ENCODE measurements at regions not wholly inside any gene's neighbourhood (a gene's known extent, or its start where the extent isn't known, plus 50 kb on each side); places are given as distances from the start of the nearest gene placed in this dataset.

DNA sequence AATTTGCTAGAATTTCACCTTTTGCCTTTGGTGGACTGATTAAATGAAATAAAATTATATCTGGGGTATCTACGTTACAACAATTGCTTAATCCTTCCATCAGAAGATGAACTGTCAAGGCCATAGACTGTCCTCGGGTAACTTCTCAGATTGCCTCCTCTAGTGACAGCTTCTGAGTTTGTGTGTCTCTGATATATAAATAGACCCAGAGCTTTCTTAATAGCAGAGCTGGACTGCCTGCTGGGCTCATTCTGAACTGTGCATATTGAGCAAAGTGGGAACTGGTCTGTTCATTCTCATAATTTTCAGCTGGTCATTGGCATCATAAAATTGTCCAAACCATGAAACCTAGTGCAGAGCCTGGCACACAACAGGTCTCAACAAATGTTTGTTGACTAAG is 99.1 kb upstream of the GRAMD1B start:
- Mint-ChIP-seq H3K4me1 (peaks cover 9% of the 10 kb centered on the region), H3K27me3 (ENCODE audit: low read depth) (no peaks in the 10 kb centered on the region), H3K4me3 (no peak overlapping the region), H3K36me3 (no peaks in the 10 kb centered on the region), H3K9me3 (peaks cover 4% of the 10 kb centered on the region), H3K27ac (no peak overlapping the region)
- DNase-seq (ENCODE audit: low spot score in 2 of 2, unreplicated experiment in 2 of 2): no peak
- no peak for TF ChIP-seq CTCF (IDR thresholded peaks at IDR 0.05; ENCODE audit: unreplicated experiment)

GRCh38 chr11:123330471-123330870 is 99.6 kb upstream of the GRAMD1B start:
- H3K4me1 Mint-ChIP-seq: peaks cover 9% of the 10 kb centered on the region
- no peak overlapping the region for H3K4me3 Mint-ChIP-seq
- H3K9me3 Mint-ChIP-seq: peaks cover 2% of the 10 kb centered on the region
- H3K27ac Mint-ChIP-seq: no peak overlapping the region
- DNase-seq (ENCODE audit: low spot score in 2 of 2, unreplicated experiment in 2 of 2): no peak
- no peaks in the 10 kb centered on the region for H3K36me3 Mint-ChIP-seq
- no peak for TF ChIP-seq CTCF (IDR thresholded peaks at IDR 0.05; ENCODE audit: unreplicated experiment)
- no peaks in the 10 kb centered on the region for H3K27me3 Mint-ChIP-seq (ENCODE audit: low read depth)

GRCh38 chr11:123330071-123330470 is 100.0 kb upstream of the GRAMD1B start:
- no peak for TF ChIP-seq CTCF (IDR thresholded peaks at IDR 0.05; ENCODE audit: unreplicated experiment)
- DNase-seq (ENCODE audit: low spot score in 2 of 2, unreplicated experiment in 2 of 2): no peak
- H3K4me3 Mint-ChIP-seq: no peak overlapping the region
- no peak overlapping the region for H3K27ac Mint-ChIP-seq
- no peaks in the 10 kb centered on the region for H3K36me3 Mint-ChIP-seq
- H3K27me3 Mint-ChIP-seq (ENCODE audit: low read depth): no peaks in the 10 kb centered on the region
- H3K9me3 Mint-ChIP-seq: no peaks in the 10 kb centered on the region
- peaks cover 9% of the 10 kb centered on the region for H3K4me1 Mint-ChIP-seq

DNA sequence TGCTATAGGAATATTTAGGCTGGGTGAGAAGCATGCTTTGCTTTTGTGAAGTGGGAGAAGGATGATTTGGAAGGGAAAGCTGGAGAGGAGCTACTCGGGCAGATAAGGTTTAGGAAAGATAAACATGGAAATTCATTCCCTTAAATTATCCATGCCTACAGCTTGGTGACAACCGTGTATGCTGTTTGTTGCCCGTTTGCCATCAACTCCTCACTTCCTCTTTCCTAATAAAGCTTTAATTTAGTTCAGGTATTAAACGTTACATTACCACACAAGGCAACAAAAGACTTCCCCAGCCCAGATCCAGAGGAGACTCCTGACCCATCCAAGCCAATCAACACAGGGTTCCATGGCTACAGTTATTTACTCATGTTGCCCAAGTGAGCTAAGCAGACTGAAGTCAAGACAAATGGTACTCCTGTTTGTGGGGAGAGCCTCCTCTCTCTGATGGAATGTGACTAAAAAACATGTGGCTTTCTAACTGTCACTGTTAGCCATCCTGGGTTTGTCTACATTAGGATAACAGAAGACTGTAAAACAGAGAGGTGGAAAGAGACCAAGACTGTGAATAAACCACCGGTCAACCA is 101.7 kb upstream of the GRAMD1B start:
- no peaks in the 10 kb centered on the region for H3K9me3 Mint-ChIP-seq
- H3K27ac Mint-ChIP-seq: no peak overlapping the region
- H3K4me3 Mint-ChIP-seq: no peak overlapping the region
- H3K27me3 Mint-ChIP-seq (ENCODE audit: low read depth): no peaks in the 10 kb centered on the region
- DNase-seq (ENCODE audit: low spot score in 2 of 2, unreplicated experiment in 2 of 2): no peak
- no peak for TF ChIP-seq CTCF (IDR thresholded peaks at IDR 0.05; ENCODE audit: unreplicated experiment)
- H3K4me1 Mint-ChIP-seq: peaks cover 9% of the 10 kb centered on the region
- no peaks in the 10 kb centered on the region for H3K36me3 Mint-ChIP-seq

GRCh38 chr11:123325533-123325932 is 104.5 kb upstream of the GRAMD1B start:
- DNase-seq (ENCODE audit: low spot score in 2 of 2, unreplicated experiment in 2 of 2): no peak
- Mint-ChIP-seq H3K36me3 (no peaks in the 10 kb centered on the region), H3K27me3 (ENCODE audit: low read depth) (peaks cover 7% of the 10 kb centered on the region), H3K27ac (no peak overlapping the region), H3K4me3 (no peak overlapping the region), H3K4me1 (peaks cover 8% of the 10 kb centered on the region), H3K9me3 (no peaks in the 10 kb centered on the region)
- TF ChIP-seq CTCF (IDR thresholded peaks at IDR 0.05; ENCODE audit: unreplicated experiment): no peak

GRCh38 chr11:123323568-123323967 is 106.5 kb upstream of the GRAMD1B start:
- no peaks in the 10 kb centered on the region for H3K9me3 Mint-ChIP-seq

More at GRCh38 chr11:123323568-123323967, 106.5 kb upstream of the GRAMD1B start:
- Mint-ChIP-seq H3K27ac (no peak overlapping the region), H3K4me3 (no peak overlapping the region), H3K4me1 (no peaks in the 10 kb centered on the region), H3K36me3 (no peaks in the 10 kb centered on the region), H3K27me3 (ENCODE audit: low read depth) (peaks cover 19% of the 10 kb centered on the region)
- no peak for DNase-seq (ENCODE audit: low spot score in 2 of 2, unreplicated experiment in 2 of 2)
- TF ChIP-seq CTCF (IDR thresholded peaks at IDR 0.05; ENCODE audit: unreplicated experiment): no peak

Data from mesothelial cell of epicardium (in vitro differentiated cells).